ENCODE measurements at regions not wholly inside any gene's neighbourhood (a gene's known extent, or its start where the extent isn't known, plus 50 kb on each side); places are given as distances from the start of the nearest gene placed in this dataset.
A peak's percentile ranks its signal among the peaks of the same experiment; 100 is the strongest.

- H3K4me3 ChIP-seq (ENCODE audit: low read length): no peak overlapping the region
- DNase-seq (peak in 1 of 3 donors; percentile 22), ATAC-seq (no peak)
- H3K9me3 ChIP-seq (ENCODE audit: control insufficient read depth, low read length): no peaks in the 10 kb centered on the region
- intact Hi-C loops (cut with DNase I): no loop called here
- 84% methylated on average over 23 of the region's 23 CpGs for WGBS
- no peak overlapping the region for H3K27ac ChIP-seq (ENCODE audit: low read length)
- H3K27me3 ChIP-seq (ENCODE audit: control insufficient read depth, insufficient read depth): no peaks in the 10 kb centered on the region
- H3K4me1 ChIP-seq (ENCODE audit: control insufficient read depth, insufficient read depth, low read length): no peaks in the 10 kb centered on the region
Measured at GRCh38 chr22:44407171-44407986, 90.7 kb downstream of the RTL6 start.

- no peaks in the 10 kb centered on the region for H3K27me3 ChIP-seq (ENCODE audit: control insufficient read depth, insufficient read depth)
- no peak overlapping the region for H3K4me3 ChIP-seq (ENCODE audit: low read length)
- ATAC-seq (no peak), DNase-seq (peak in 1 of 3 donors; percentile 13)
- no peaks in the 10 kb centered on the region for H3K9me3 ChIP-seq (ENCODE audit: control insufficient read depth, low read length)
- H3K4me1 ChIP-seq (ENCODE audit: control insufficient read depth, insufficient read depth, low read length): no peaks in the 10 kb centered on the region
- no peak overlapping the region for H3K27ac ChIP-seq (ENCODE audit: low read length)
- WGBS: 75% methylated on average over 13 of the region's 13 CpGs
- intact Hi-C loops (cut with DNase I): no loop called here
Measured at GRCh38 chr22:44406341-44407170, 91.5 kb downstream of the RTL6 start.

GRCh38 chr22:44405661-44406060, 92.4 kb downstream of the RTL6 start:
- no peaks in the 10 kb centered on the region for H3K27me3 ChIP-seq (ENCODE audit: control insufficient read depth, insufficient read depth)

GRCh38 chr22:44404341-44405020, 91.7 kb upstream of the SHISAL1 start:
- DNase-seq: peak in 1 of 3 donors; percentile 32
- no peaks in the 10 kb centered on the region for H3K4me1 ChIP-seq (ENCODE audit: control insufficient read depth, insufficient read depth, low read length)
- no peak overlapping the region for H3K4me3 ChIP-seq (ENCODE audit: low read length)
- no peak for ATAC-seq
- no peak overlapping the region for H3K27ac ChIP-seq (ENCODE audit: low read length)
- intact Hi-C loops (cut with DNase I): no loop called here
- no peaks in the 10 kb centered on the region for H3K9me3 ChIP-seq (ENCODE audit: control insufficient read depth, low read length)
- WGBS: 86% methylated on average over 16 of the region's 16 CpGs
- H3K27me3 ChIP-seq (ENCODE audit: control insufficient read depth, insufficient read depth): no peaks in the 10 kb centered on the region

More at GRCh38 chr22:44405661-44406060, 92.4 kb downstream of the RTL6 start:
- Histone ChIP-seq H3K9me3 (ENCODE audit: control insufficient read depth, low read length) (no peaks in the 10 kb centered on the region), H3K27ac (ENCODE audit: low read length) (no peak overlapping the region), H3K4me1 (ENCODE audit: control insufficient read depth, insufficient read depth, low read length) (no peaks in the 10 kb centered on the region), H3K4me3 (ENCODE audit: low read length) (no peak overlapping the region)
- WGBS: 86% methylated on average over 2 of the region's 2 CpGs
- ATAC-seq (no peak), DNase-seq (peak in 1 of 3 donors; percentile 4)
- intact Hi-C loops (cut with DNase I): no loop called here

GRCh38 chr22:44403602-44404329, 91.0 kb upstream of the SHISAL1 start:
- ATAC-seq (no peak), DNase-seq (peak in 1 of 3 donors; percentile 2)
- Histone ChIP-seq H3K9me3 (ENCODE audit: control insufficient read depth, low read length) (no peaks in the 10 kb centered on the region), H3K27ac (ENCODE audit: low read length) (no peak overlapping the region), H3K27me3 (ENCODE audit: control insufficient read depth, insufficient read depth) (no peaks in the 10 kb centered on the region), H3K4me1 (ENCODE audit: control insufficient read depth, insufficient read depth, low read length) (no peaks in the 10 kb centered on the region), H3K4me3 (ENCODE audit: low read length) (no peak overlapping the region)
- WGBS: 85% methylated on average over 10 of the region's 10 CpGs
- intact Hi-C loops (cut with DNase I): no loop called here

GRCh38 chr22:44403166-44403565, 90.4 kb upstream of the SHISAL1 start:
- no peak overlapping the region for H3K27ac ChIP-seq (ENCODE audit: low read length)
- 90% methylated on average over 5 of the region's 5 CpGs for WGBS
- intact Hi-C loops (cut with DNase I): no loop called here
- no peaks in the 10 kb centered on the region for H3K27me3 ChIP-seq (ENCODE audit: control insufficient read depth, insufficient read depth)
- H3K4me1 ChIP-seq (ENCODE audit: control insufficient read depth, insufficient read depth, low read length): no peaks in the 10 kb centered on the region
- no peaks in the 10 kb centered on the region for H3K9me3 ChIP-seq (ENCODE audit: control insufficient read depth, low read length)
- ATAC-seq (no peak), DNase-seq (no peak)
- no peak overlapping the region for H3K4me3 ChIP-seq (ENCODE audit: low read length)

- intact Hi-C loops (cut with DNase I): no loop called here
- Histone ChIP-seq H3K9me3 (ENCODE audit: control insufficient read depth, low read length) (no peaks in the 10 kb centered on the region), H3K27ac (ENCODE audit: low read length) (no peak overlapping the region), H3K4me3 (ENCODE audit: low read length) (no peak overlapping the region), H3K27me3 (ENCODE audit: control insufficient read depth, insufficient read depth) (no peaks in the 10 kb centered on the region), H3K4me1 (ENCODE audit: control insufficient read depth, insufficient read depth, low read length) (no peaks in the 10 kb centered on the region)
- DNase-seq (no peak), ATAC-seq (no peak)
- WGBS: 94% methylated on average over 10 of the region's 10 CpGs
Measured at GRCh38 chr22:44402196-44403111, 89.7 kb upstream of the SHISAL1 start.

GRCh38 chr22:44401783-44402110, 89.0 kb upstream of the SHISAL1 start:
- Histone ChIP-seq H3K27ac (ENCODE audit: low read length) (no peak overlapping the region), H3K4me1 (ENCODE audit: control insufficient read depth, insufficient read depth, low read length) (no peaks in the 10 kb centered on the region), H3K27me3 (ENCODE audit: control insufficient read depth, insufficient read depth) (no peaks in the 10 kb centered on the region), H3K4me3 (ENCODE audit: low read length) (no peak overlapping the region), H3K9me3 (ENCODE audit: control insufficient read depth, low read length) (no peaks in the 10 kb centered on the region)
- no peak for DNase-seq
- 76% methylated on average over 9 of the region's 9 CpGs for WGBS
- intact Hi-C loops (cut with DNase I): no loop called here
- no peak for ATAC-seq

- WGBS: 78% methylated on average over 3 of the region's 3 CpGs
- intact Hi-C loops (cut with DNase I): no loop called here
- ATAC-seq (no peak), DNase-seq (no peak)
- no peak overlapping the region for H3K4me3 ChIP-seq (ENCODE audit: low read length)
- H3K27ac ChIP-seq (ENCODE audit: low read length): no peak overlapping the region
- no peaks in the 10 kb centered on the region for H3K27me3 ChIP-seq (ENCODE audit: control insufficient read depth, insufficient read depth)
- H3K9me3 ChIP-seq (ENCODE audit: control insufficient read depth, low read length): no peaks in the 10 kb centered on the region
- H3K4me1 ChIP-seq (ENCODE audit: control insufficient read depth, insufficient read depth, low read length): no peaks in the 10 kb centered on the region
Measured at GRCh38 chr22:44400763-44401060, 88.0 kb upstream of the SHISAL1 start.

Data from right cardiac atrium (tissue), 5 donors.